CD8-positive, alpha-beta memory T cell (primary cell): ENCODE measurements at regions not wholly inside any gene's neighbourhood (a gene's known extent, or its start where the extent isn't known, plus 50 kb on each side); places are given as distances from the start of the nearest gene placed in this dataset.

Source experiments
- CTCF ChIA-PET: fragments of 350-600 bp; sonication (Branson Sonifier 250); formaldehyde crosslinking; loops from one replicate; lab custom pipeline; 2021; ENCODE audit warnings: antibody characterized with exemption; lab: Charles Lee
- POLR2A ChIA-PET: fragments of 350-600 bp; sonication (Branson Sonifier 250); formaldehyde crosslinking; loops from one replicate; lab custom pipeline; 2021; ENCODE audit warnings: antibody characterized with exemption; lab: Charles Lee
- DNase-seq, 5 donors: peaks; one replicate each; pipeline versions ENCODE4 v3.0.0 to v3.0.0-alpha.2; 2020 to 2022; ENCODE audit warnings: mixed read lengths in 1 of 5
- H3K27ac ChIP-seq: one replicate; pipeline ENCODE4 v1.7.0; 2013; ENCODE audit warnings: low read depth, mild to moderate bottlenecking, low read length, moderate library complexity
- H3K27me3 ChIP-seq: 2 replicates; pipeline ENCODE4 v1.7.0; 2013; ENCODE audit warnings: low read length, mild to moderate bottlenecking; ENCODE audit not compliant: insufficient read depth, poor library complexity, severe bottlenecking
- H3K36me3 ChIP-seq: 2 replicates; pipeline ENCODE4 v1.7.0; 2013; ENCODE audit warnings: mild to moderate bottlenecking, low read length, moderate library complexity; ENCODE audit not compliant: insufficient read depth
- H3K4me1 ChIP-seq: 2 replicates; pipeline ENCODE4 v1.7.0; 2013; ENCODE audit warnings: mild to moderate bottlenecking, low read length, moderate library complexity; ENCODE audit not compliant: insufficient read depth
- H3K4me3 ChIP-seq: 2 replicates; pipeline ENCODE4 v1.7.0; 2013; ENCODE audit warnings: mild to moderate bottlenecking, low read length
- H3K9me3 ChIP-seq: 2 replicates; pipeline ENCODE4 v1.7.0; 2013; ENCODE audit warnings: mild to moderate bottlenecking, low read length
- H3K27ac Mint-ChIP-seq, 8 donors: one replicate each; pipeline ENCODE4 v1.8.0; 2020 to 2021; ENCODE audit warnings: mixed read lengths in 8 of 8, mild to moderate bottlenecking in 6 of 8, inconsistent platforms in 3 of 8, moderate library complexity in 3 of 8
- H3K27me3 Mint-ChIP-seq, 2 donors: one replicate each; pipeline ENCODE4 v1.8.0; 2020 to 2021; ENCODE audit warnings: mixed read lengths in 2 of 2, mild to moderate bottlenecking in 1 of 2, moderate library complexity in 1 of 2
- H3K36me3 Mint-ChIP-seq, 3 donors: one replicate each; pipeline ENCODE4 v1.8.0; 2020 to 2021; ENCODE audit warnings: mixed read lengths in 3 of 3, inconsistent platforms in 1 of 3, mild to moderate bottlenecking in 1 of 3
- H3K4me1 Mint-ChIP-seq, 3 donors: one replicate each; pipeline ENCODE4 v1.8.0; 2020 to 2021; ENCODE audit warnings: mixed read lengths in 3 of 3, inconsistent platforms in 1 of 3, mild to moderate bottlenecking in 1 of 3
- H3K4me3 Mint-ChIP-seq, 7 donors: one replicate each; pipeline ENCODE4 v1.8.0; 2020 to 2021; ENCODE audit warnings: mixed read lengths in 7 of 7, mild to moderate bottlenecking in 6 of 7, moderate library complexity in 4 of 7, inconsistent platforms in 2 of 7
- H3K9me3 Mint-ChIP-seq, 5 donors: one replicate each; pipeline ENCODE4 v1.8.0; 2020 to 2022; ENCODE audit warnings: mixed read lengths in 5 of 5, mild to moderate bottlenecking in 3 of 5, moderate library complexity in 2 of 5, inconsistent platforms in 1 of 5

GRCh38 chr14:89723930-89724627 lies 230.5 kb downstream of the EFCAB11 start:
- H3K27ac ChIP-seq: peak overlapping the region; percentile 25
- POLR2A ChIA-PET: interaction anchor here (0.9 kb wide), 1 partner anchor 189 kb away, joined by 7 read pairs; no protein-coding TSS in a partner anchor

GRCh38 chr14:89721956-89722355 lies 232.6 kb downstream of the EFCAB11 start:
- Mint-ChIP-seq H3K4me1 (peaks cover 83 to 96% (median 90%) of the 10 kb centered on the region in 3 donors), H3K9me3 (no peaks in the 10 kb centered on the region), H3K4me3 (peak overlapping the region; percentile 14 to 87 (median 75)), H3K27ac (peak overlapping the region; percentile 89 to 100 (median 97)), H3K36me3 (no peaks in the 10 kb centered on the region), H3K27me3 (no peaks in the 10 kb centered on the region)
- Histone ChIP-seq H3K4me3 (no peak overlapping the region), H3K27me3 (no peaks in the 10 kb centered on the region), H3K36me3 (no peaks in the 10 kb centered on the region), H3K9me3 (no peaks in the 10 kb centered on the region), H3K4me1 (peaks cover 93% of the 10 kb centered on the region), H3K27ac (no peak overlapping the region)
- DNase-seq: no peak
- ChIA-PET POLR2A (interaction anchor here (1.0 to 2.6 kb wide), 3 partner anchors 20 to 103 kb away, joined by 3 to 17 read pairs (median 11); no protein-coding TSS in a partner anchor), CTCF (interaction anchor here (0.8 to 2.2 kb wide), 14 partner anchors 10 to 306 kb away, joined by 3 to 16 read pairs (median 4); no protein-coding TSS in a partner anchor)

More at GRCh38 chr14:89723930-89724627, 230.5 kb downstream of the EFCAB11 start:
- H3K4me3 Mint-ChIP-seq: peak overlapping the region; percentile 78 to 91 (median 81)
- no peaks in the 10 kb centered on the region for H3K36me3 ChIP-seq
- CTCF ChIA-PET: interaction anchor here (1.6 kb wide), 1 partner anchor 213 kb away, joined by 4 read pairs; no protein-coding TSS in a partner anchor
- peak overlapping the region; percentile 67 for H3K4me3 ChIP-seq
- H3K9me3 Mint-ChIP-seq: no peaks in the 10 kb centered on the region
- DNase-seq: no peak
- peak overlapping the region; percentile 89 to 100 (median 95) for H3K27ac Mint-ChIP-seq
- H3K4me1 ChIP-seq: peaks cover 83% of the 10 kb centered on the region
- no peaks in the 10 kb centered on the region for H3K27me3 Mint-ChIP-seq
- H3K9me3 ChIP-seq: no peaks in the 10 kb centered on the region
- no peaks in the 10 kb centered on the region for H3K27me3 ChIP-seq
- peaks cover 73 to 78% (median 78%) of the 10 kb centered on the region in 3 donors for H3K4me1 Mint-ChIP-seq
- H3K36me3 Mint-ChIP-seq: peaks cover 0 to 7% (median 0%) of the 10 kb centered on the region in 3 donors

DNA sequence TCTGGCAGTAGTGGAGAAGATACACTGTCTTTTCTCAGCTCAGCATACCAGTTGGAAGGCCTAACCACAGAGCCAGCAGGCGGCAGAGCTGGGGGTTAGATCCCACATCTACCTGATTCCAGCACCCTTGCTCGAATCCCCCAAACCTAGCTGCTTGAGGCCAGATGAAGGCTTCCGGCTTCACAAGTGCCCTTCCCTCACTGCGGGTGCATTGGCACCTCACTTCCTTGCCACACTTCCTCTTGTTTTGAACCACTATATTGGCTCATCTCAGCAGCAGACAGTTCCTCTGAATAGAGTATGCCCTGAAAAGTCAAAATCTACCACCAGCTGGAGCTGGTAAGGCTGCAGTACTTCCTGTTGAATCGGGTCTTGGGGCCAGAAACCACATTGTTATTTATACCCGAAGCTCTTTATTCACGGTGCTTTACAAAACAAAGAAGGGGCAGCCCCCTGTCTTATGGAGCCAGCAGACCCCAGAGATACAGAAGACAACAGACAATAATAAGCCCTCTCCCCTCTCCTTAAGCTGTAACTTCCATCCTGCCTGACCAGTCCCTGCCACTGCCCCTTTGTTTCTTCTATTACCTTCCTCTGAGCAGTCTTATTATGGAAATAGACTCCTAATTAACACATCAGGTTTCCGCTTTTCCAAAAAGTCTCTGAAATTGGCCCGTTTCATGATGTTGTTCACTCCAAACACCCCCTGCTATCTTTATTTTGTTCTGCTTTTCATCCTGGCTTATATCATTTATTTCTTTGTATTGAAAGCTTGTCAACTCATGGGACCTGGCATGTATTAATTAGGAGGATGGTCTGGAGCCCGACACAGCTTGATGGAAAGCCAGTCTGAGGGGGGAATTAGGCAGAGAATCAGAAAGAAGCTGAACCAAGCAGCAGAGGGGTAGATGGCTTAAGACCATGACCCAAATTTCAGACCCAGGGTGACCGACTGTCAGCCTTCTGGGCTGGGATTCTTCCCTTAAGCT lies 233.5 kb downstream of the EFCAB11 start:
- DNase-seq: peak; percentile 62 to 92 (median 89)
- ChIA-PET POLR2A (interaction anchor here (0.6 to 2.6 kb wide), 6 partner anchors 19 to 211 kb away, joined by 3 to 17 read pairs (median 4); no protein-coding TSS in a partner anchor), CTCF (interaction anchor here (0.7 to 2.2 kb wide), 30 partner anchors 9 to 543 kb away, joined by 3 to 16 read pairs (median 3); no protein-coding TSS in a partner anchor)
- peak overlapping the region; percentile 89 to 100 (median 97) for H3K27ac Mint-ChIP-seq
- H3K4me1 Mint-ChIP-seq: peaks cover 83 to 96% (median 94%) of the 10 kb centered on the region in 3 donors
- H3K9me3 Mint-ChIP-seq: peaks cover 0 to 2% (median 0%) of the 10 kb centered on the region in 5 donors
- no peaks in the 10 kb centered on the region for H3K27me3 ChIP-seq
- peak overlapping the region; percentile 21 to 87 (median 75) for H3K4me3 Mint-ChIP-seq
- peak overlapping the region; percentile 27 for H3K4me3 ChIP-seq
- H3K4me1 ChIP-seq: peaks cover 85% of the 10 kb centered on the region
- no peaks in the 10 kb centered on the region for H3K27me3 Mint-ChIP-seq
- H3K27ac ChIP-seq: peak overlapping the region; percentile 54
- H3K9me3 ChIP-seq: no peaks in the 10 kb centered on the region
- no peaks in the 10 kb centered on the region for H3K36me3 Mint-ChIP-seq
- no peaks in the 10 kb centered on the region for H3K36me3 ChIP-seq

GRCh38 chr14:89720076-89720687 lies 234.3 kb downstream of the EFCAB11 start:
- no peaks in the 10 kb centered on the region for H3K27me3 Mint-ChIP-seq
- CTCF ChIA-PET: interaction anchor here (0.7 to 2.2 kb wide), 24 partner anchors 8 to 542 kb away, joined by 3 to 16 read pairs (median 4); no protein-coding TSS in a partner anchor
- H3K36me3 Mint-ChIP-seq: no peaks in the 10 kb centered on the region
- H3K4me3 Mint-ChIP-seq: peak overlapping the region; percentile 21 to 81 (median 72)
- peak overlapping the region; percentile 27 for H3K4me3 ChIP-seq
- peaks cover 77 to 96% (median 93%) of the 10 kb centered on the region in 3 donors for H3K4me1 Mint-ChIP-seq
- peaks cover 0 to 2% (median 0%) of the 10 kb centered on the region in 5 donors for H3K9me3 Mint-ChIP-seq
- no peaks in the 10 kb centered on the region for H3K36me3 ChIP-seq
- peak overlapping the region; percentile 52 for H3K27ac ChIP-seq
- H3K4me1 ChIP-seq: peaks cover 76% of the 10 kb centered on the region
- H3K9me3 ChIP-seq: no peaks in the 10 kb centered on the region
- DNase-seq: peak in 3 of 5 donors; percentile 6 to 55 (median 33)
- H3K27ac Mint-ChIP-seq: peak overlapping the region; percentile 89 to 100 (median 97)
- no peaks in the 10 kb centered on the region for H3K27me3 ChIP-seq
- POLR2A ChIA-PET: interaction anchor here (0.6 to 2.6 kb wide), 5 partner anchors 18 to 210 kb away, joined by 3 to 17 read pairs (median 4); no protein-coding TSS in a partner anchor

DNA sequence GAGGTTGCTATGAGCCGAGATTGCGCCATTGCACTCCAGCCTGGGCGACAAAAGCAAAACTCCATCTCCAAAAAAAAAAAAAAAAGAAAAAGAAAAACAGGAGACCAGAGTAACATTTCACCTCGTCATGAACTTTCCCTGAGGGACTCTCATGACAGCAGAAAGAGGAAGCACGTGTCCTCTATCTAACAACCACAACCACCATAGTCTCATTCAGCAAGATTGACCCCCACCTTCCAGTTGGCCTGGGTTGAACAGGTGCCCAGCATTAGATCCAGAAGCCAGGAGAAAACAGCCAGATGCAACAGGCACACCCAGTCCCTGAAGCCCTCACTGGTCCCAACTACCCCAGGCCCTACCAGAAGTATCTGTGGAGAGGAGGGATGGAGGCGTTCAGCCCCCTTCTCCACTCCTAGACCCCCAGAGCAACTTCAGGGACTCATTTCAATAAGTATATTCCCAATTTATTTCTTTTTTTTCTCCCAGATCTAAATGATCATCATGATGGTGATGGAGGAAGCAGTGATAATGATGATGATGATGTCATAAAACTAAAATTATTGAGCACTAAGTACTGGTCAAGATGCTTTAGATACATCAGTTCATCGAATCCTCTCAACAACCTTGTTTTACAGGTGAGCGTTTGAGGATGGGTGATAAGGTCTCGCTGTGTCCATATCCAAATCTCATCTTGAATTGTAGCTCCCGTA lies 235.0 kb downstream of the EFCAB11 start:
- no peaks in the 10 kb centered on the region for H3K9me3 ChIP-seq
- Mint-ChIP-seq H3K27ac (peak overlapping the region; percentile 89 to 100 (median 97)), H3K4me3 (peak overlapping the region; percentile 44 to 81 (median 72)), H3K27me3 (no peaks in the 10 kb centered on the region), H3K36me3 (no peaks in the 10 kb centered on the region), H3K4me1 (peaks cover 75 to 95% (median 90%) of the 10 kb centered on the region in 3 donors), H3K9me3 (peaks cover 0 to 2% (median 0%) of the 10 kb centered on the region in 5 donors)
- POLR2A ChIA-PET: interaction anchor here (1.1 to 2.6 kb wide), 2 partner anchors 14 to 101 kb away, joined by 3 to 17 read pairs; no protein-coding TSS in a partner anchor
- H3K4me3 ChIP-seq: no peak overlapping the region
- peaks cover 69% of the 10 kb centered on the region for H3K4me1 ChIP-seq
- no peak for DNase-seq
- H3K27ac ChIP-seq: peak overlapping the region; percentile 20
- CTCF ChIA-PET: interaction anchor here (1.4 kb wide), 1 partner anchor 174 kb away, joined by 3 read pairs; no protein-coding TSS in a partner anchor
- no peaks in the 10 kb centered on the region for H3K36me3 ChIP-seq
- no peaks in the 10 kb centered on the region for H3K27me3 ChIP-seq

GRCh38 chr14:89708982-89709625 lies 245.4 kb downstream of the EFCAB11 start:
- no peak overlapping the region for H3K4me3 Mint-ChIP-seq
- peaks cover 0 to 17% (median 2%) of the 10 kb centered on the region in 3 donors for H3K36me3 Mint-ChIP-seq
- no peak overlapping the region for H3K4me3 ChIP-seq
- no peaks in the 10 kb centered on the region for H3K36me3 ChIP-seq
- no peak overlapping the region for H3K27ac ChIP-seq
- peaks cover 0 to 4% (median 1%) of the 10 kb centered on the region in 5 donors for H3K9me3 Mint-ChIP-seq
- no peaks in the 10 kb centered on the region for H3K27me3 Mint-ChIP-seq
- peaks cover 2 to 21% (median 13%) of the 10 kb centered on the region in 3 donors for H3K4me1 Mint-ChIP-seq
- ChIA-PET CTCF (interaction anchor here (1.5 kb wide), 1 partner anchor 12 kb away, joined by 3 read pairs; no protein-coding TSS in a partner anchor), POLR2A (no interaction called here)
- H3K4me1 ChIP-seq: peaks cover 5% of the 10 kb centered on the region
- DNase-seq: no peak
- no peaks in the 10 kb centered on the region for H3K27me3 ChIP-seq
- H3K9me3 ChIP-seq: no peaks in the 10 kb centered on the region
- H3K27ac Mint-ChIP-seq: no peak overlapping the region
